Stimulated activated CD8-positive, alpha-beta memory T cell treated with anti-CD3 and anti-CD28 coated beads, Interleukin-12 subunit alpha, Interleukin-12 subunit beta, amount 100 ng/mL, for 24 hours (primary cell): ENCODE measurements at regions not wholly inside any gene's neighbourhood (a gene's known extent, or its start where the extent isn't known, plus 50 kb on each side); places are given as distances from the start of the nearest gene placed in this dataset.
A peak's percentile ranks its signal among the peaks of the same experiment; 100 is the strongest.
"Not testable (repeated sequence)": the region's sequence is repeated elsewhere in the genome, so short reads cannot be mapped to it uniquely, and the experiment has no call there.

ENCODE experiments used
- DNase-seq: peaks from one replicate; pipeline ENCODE4 v3.0.0-alpha.2; 2020; ENCODE audit errors: extremely low read depth

- no peak for DNase-seq
Observed at GRCh38 chr7:148514236-148514635, 76.3 kb upstream of the C7orf33 start.

GRCh38 chr7:148515237-148515636 lies 75.3 kb upstream of the C7orf33 start:
- DNase-seq = no peak

DNA sequence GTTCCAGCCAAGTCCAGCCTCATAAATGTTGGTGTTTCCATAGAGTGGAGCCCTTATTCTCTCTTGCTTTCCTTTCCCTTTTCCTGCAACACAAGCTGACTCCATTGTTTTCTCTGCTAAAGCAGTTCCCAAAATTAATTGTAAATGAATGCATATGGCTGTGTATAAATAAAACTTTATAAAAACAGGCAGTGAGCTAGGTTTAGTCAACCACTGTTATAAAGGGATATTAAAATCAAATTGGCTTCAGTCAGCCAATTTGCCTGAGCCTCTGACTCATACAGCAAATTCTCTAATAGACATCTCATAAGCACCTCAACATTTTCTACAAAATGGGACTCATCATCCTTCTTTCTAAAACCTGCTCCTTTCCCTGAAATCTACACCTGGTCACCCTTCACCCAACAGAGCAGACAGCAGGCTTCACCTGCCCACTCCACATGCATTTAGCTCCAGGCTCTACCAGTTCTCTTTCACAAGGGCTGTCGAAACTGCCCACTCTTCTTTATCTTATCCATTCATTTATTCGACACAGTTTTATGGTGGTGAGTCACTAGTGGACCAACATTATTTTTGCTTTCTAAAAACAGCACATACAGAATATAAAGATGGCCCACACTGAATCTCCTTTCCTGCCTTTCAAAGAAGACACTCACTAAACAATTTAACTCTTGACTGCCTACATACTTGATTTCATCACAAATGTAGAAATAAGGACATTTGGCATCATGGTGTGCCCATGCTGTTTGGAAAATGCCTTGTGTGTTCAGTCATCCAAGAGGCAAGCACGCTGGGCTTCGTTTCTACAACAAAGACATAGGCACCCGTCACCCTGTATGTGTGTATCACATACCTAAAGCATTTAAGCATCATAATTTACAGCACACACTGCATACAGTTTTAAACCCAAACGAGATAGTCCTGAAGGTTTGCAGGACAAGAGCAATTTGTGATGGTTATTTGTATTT lies 74.6 kb upstream of the C7orf33 start:
- no peak for DNase-seq

DNA sequence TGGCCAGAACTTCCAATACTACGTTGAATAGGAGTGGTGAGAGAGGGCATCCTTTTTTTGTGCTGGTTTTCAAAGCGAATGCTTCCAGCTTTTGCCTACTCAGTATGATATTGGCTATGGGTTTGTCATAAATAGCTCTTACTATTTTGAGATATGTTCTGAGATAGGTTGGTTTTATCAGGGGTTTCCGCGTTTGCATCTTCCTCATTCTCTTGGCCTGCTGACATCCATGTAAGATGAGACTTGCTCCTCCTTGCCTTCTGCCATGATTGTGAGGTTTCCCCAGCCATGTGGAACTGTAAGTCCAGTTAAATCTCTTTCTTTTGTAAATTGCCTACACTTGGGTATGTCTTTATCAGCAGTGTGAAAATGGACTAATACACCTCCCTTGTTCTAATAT lies 71.2 kb upstream of the C7orf33 start:
- DNase-seq = not testable (repeated sequence)

DNA sequence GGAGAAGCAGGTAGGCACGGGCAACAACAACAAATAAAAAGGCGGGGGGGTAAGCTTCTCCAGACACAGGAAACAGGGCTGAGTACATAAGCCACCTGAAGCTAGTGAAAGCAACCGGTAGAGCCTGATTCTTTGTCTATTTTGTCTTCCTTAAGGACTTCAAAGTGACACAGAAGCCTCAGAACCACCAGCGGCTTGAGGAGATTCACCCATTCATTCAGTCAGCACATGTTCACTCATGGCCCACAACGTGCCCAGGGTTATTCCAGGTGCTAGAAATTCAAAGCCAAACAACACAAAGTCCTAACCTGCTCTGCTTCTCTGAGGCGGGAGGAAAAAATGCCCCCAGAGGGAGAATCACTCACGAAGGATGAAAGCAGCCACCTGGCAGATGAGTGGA lies 69.3 kb upstream of the C7orf33 start:
- DNase-seq = no peak

DNA sequence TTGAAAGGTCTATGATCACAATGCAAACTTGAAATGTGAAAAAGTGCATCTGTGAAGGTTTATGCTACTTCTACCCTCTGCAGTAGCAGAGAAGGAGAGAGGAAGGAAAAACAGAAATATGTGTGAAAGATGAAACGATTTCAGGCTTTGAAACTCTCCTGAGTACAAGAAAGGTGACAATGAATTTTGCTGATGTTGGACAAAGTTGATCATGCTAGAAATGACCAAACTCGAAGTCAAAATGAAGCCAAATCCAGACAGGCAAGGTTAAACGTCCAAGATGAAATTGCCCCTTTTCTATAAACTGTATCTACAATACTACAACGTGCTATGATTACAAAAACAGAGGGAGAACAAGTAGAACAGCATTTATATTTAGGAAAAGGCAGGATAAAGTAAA lies 67.0 kb upstream of the C7orf33 start:
- no peak for DNase-seq

DNA sequence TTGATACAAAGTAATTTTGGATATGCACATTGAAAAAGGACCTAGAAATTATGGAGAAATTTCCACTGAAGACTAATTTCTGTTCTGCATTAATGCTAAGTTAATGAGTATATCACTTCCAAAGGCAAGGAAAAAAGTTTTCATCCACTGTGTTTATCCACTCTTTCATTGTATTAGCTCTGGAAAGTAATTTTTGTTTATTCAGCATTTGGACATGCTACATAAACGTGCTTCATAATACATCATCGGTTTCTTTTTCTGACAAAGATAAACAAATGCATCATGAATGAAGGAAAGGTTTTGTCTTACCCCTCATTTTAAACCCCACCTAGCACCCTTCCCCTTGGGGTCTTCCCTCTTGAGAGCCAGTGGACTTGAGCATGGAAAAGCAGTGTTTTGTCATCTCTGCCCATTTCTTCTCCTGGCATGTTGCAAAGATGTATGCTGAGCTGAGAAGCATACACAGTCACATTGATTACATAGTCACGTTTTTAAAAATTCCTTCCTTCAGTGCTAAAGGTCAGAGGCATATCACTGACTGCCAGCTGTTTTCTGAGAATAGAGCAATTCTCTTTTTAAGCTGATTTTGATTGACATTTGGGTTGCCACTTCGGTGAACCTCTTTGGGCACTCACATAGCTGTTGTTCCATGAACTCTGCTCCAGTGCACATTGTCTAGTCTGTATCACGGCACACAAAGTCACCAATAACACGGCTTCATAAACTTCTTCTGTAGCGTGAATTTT lies 65.9 kb upstream of the C7orf33 start:
- no peak for DNase-seq

GRCh38 chr7:148527717-148528168 lies 62.8 kb upstream of the C7orf33 start:
- DNase-seq = peak; percentile 70

DNA sequence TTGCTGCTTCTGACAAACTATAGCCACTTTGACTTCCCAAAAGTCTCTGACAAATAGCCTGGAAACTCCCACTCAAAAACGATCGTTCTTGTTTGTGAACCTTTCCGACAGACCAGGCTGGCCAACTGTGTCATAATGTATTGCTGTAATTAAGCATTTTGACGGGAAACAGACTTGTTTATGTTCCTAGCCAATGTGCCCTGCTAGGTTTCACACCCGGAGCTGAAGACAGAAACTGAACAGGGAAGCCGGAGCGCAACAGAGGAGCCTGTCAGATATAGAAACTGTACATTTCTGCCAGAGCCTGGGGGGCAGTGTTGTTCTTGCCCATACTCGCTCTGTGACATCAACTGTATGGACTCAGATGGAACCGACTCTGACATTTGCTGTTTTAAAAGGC lies 55.3 kb upstream of the C7orf33 start:
- no peak for DNase-seq

DNA sequence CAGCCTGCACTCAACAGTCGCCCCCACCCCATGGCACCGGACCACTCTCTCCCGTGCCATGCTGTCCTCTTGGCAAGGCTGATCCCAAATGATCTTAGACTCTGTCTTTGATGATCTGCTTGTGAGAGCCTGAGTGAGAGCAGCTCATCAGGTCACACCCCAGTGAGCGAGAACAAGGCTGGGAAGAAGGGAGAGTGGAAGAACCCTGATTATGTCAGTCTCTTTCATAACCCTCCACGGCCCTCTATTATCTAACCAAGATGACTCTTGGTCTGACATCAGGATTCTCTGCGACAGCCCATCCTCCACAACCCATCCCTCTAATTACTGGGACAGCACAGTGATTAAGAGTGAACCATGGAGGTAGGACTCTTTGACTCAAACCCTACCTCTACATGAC lies 53.1 kb upstream of the C7orf33 start:
- DNase-seq = no peak

DNA sequence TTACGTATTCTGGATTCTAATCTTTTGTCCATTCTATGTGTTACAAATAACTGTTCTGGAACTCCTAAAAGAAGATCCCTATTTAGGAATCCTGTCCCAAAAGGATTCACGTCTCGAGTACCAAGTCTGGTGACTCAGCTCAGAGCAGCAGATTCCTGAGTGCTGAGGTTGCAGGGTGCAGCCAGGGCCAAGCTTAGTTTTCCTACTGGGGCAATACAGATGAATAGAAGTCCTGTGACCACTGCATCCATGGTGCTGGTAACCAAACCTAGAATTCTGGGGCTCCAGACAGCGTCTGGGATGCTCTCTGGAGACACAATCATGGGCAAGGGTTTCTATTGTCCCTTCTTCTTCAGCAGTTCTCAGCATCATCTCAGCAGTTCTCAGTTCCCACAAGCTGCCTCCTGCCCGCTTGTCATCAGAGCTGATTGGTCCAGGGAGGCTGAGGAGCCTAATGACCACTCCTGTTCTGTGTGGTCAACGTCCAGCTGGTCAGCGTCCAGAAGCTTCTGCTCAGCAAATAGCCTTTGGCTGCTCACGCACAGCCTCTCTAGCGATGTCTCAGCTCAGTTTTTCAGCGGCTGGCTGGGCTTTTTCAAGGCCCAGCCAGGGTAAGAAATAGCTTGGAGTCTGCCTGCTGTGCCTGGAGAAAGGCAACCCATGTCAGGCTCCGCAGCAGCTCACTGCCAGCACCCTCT lies 50.4 kb upstream of the C7orf33 start:
- DNase-seq = no peak
